GM23248 (cell line): ENCODE measurements at regions not wholly inside any gene's neighbourhood (a gene's known extent, or its start where the extent isn't known, plus 50 kb on each side); places are given as distances from the start of the nearest gene placed in this dataset.

Experiments
- EZH2 ChIP-seq: fragments of 200-600 bp; sonication (generic); IDR thresholded peaks from 2 replicates; pipeline ENCODE4 v1.6.1; 2018; ENCODE audit warnings: antibody characterized with exemption, mild to moderate bottlenecking; ENCODE audit not compliant: insufficient read depth, poor library complexity, severe bottlenecking
- EZH2phosphoT487 ChIP-seq: fragments of 200-600 bp; sonication (generic); IDR thresholded peaks from 2 replicates; pipeline ENCODE4 v1.6.1; 2018; ENCODE audit warnings: antibody characterized with exemption, moderate library complexity, mild to moderate bottlenecking, low read depth; ENCODE audit not compliant: insufficient read depth

GRCh38 chr17:77848257-77848656 lies 110.2 kb upstream of the TNRC6C start:
- TF ChIP-seq EZH2 (no peak), EZH2phosphoT487 (no peak)
